ENCODE measurements at regions not wholly inside any gene's neighbourhood (a gene's known extent, or its start where the extent isn't known, plus 50 kb on each side); places are given as distances from the start of the nearest gene placed in this dataset.
A peak's percentile ranks its signal among the peaks of the same experiment; 100 is the strongest.
"Not testable (repeated sequence)": the region's sequence is repeated elsewhere in the genome, so short reads cannot be mapped to it uniquely, and the experiment has no call there.

- no peak for DNase-seq (ENCODE audit: low read depth, low spot score)
Measured at GRCh38 chr7:115356999-115357702, 435.3 kb downstream of the MDFIC start.

DNA sequence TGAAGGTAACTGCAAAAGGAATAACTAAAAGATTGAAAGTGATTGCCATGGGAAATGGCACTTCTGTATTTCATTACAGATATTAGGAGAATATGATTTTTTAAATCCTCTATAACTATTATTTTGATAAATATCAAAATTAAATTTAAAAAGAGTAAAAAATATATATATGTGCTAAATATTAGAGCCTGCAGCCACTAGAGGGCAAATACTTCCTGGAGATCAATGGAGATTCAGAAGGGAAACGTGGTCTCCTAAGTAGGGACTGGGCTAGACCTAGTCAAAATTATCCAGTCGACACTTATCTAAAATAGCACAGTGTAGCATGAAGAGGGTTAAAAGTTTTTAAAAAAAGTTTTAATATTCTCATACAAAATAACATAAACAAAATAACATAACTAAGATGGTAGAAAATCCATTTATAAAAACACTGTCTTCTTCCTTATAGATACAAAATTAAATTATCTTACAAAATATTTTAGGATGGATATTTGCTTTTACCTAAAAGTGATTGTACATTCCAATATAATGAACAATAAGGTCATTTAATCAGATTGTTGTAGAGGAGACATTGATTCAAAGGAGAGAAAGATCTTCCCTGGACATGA is 434.3 kb downstream of the MDFIC start:
- no peak for DNase-seq (ENCODE audit: low read depth, low spot score)

- no peak for DNase-seq (ENCODE audit: low read depth, low spot score)
Measured at GRCh38 chr7:115354925-115355324, 433.0 kb downstream of the MDFIC start.

DNA sequence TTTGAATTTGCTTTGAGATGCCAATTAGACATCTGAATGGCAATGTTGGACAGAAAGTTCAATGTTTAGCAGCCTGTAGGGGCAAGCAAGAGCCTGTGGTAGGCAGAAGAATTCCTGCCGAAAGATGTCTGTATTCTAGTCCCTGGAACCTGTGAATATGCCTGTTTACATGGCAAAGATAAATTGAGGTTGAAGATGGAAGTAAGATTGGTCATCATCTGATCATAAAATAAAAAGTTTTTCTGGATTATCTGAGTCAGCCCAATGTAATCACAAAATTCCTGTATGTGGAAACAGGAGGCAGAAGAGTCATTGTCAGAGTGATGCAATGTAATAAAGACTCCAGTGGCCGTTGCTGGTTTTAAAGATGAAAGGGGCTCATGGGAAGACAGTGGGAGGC is 430.5 kb downstream of the MDFIC start:
- DNase-seq (ENCODE audit: low read depth, low spot score) = no peak

- no peak for DNase-seq (ENCODE audit: low read depth, low spot score)
Measured at GRCh38 chr7:115350764-115351163, 428.9 kb downstream of the MDFIC start.

GRCh38 chr7:115349635-115350034 is 427.7 kb downstream of the MDFIC start:
- no peak for DNase-seq (ENCODE audit: low read depth, low spot score)

DNA sequence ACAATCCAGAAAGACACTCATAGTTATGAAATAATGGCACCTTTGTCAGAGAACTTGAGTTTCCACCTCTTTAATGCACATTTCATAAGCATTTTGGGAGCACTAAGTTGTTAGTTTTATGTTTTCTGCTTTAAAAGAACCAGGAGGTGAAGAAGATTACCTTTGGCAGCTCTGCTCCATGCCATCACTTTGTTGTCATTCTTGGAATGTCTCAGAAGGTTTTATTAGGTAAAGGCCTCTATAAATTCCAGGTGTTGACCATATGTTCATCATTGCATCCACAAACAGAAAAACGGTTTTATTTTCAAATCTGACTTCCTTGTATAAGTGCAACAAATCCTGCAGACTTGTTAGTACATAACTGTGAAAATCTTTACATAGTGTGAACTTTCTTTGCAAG is 424.8 kb downstream of the MDFIC start:
- no peak for DNase-seq (ENCODE audit: low read depth, low spot score)

DNA sequence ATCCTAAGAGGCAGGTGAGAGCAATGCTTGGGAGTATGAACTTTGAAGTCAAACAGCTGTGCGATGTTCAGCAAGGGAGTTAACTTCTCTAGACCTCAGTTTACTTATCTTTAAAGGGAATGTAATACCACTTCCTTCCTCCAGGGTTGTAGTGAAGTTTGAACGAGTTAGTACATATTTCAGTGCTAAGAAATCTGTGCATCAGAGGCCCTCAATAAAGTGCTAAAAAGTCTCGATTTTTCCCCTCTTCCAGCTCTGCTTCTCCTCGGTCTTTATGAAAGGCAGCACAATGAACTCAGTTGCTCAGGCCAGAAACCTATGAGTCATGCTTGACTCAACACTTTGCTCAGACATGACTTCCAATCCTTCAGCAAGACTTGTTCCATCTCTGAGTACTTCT is 418.9 kb downstream of the MDFIC start:
- DNase-seq (ENCODE audit: low read depth, low spot score) = no peak

- DNase-seq (ENCODE audit: low read depth, low spot score) = no peak
Measured at GRCh38 chr7:115338016-115338415, 416.1 kb downstream of the MDFIC start.

DNA sequence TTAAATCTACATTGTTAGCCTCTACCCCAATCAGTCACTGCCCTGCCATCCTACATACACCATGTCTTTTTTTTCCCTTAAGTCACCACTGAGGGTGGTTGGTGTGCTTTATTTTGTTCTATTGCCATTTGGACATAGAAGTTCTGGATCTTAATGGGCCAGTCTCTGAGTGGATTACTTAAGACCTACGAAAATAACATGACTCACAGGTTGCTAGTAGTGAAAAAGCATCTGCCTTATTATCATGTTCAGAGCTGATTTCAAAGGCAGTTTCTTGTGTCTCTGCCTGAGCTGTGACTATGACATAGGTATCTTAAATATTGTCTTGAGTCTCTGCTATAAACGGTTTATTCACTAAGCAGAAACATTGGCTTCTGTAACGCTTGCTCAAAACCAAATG is 410.8 kb downstream of the MDFIC start:
- DNase-seq (ENCODE audit: low read depth, low spot score) = no peak

GRCh38 chr7:115329006-115329405 is 407.1 kb downstream of the MDFIC start:
- no peak for DNase-seq (ENCODE audit: low read depth, low spot score)

- no peak for DNase-seq (ENCODE audit: low read depth, low spot score)
Measured at GRCh38 chr7:115328018-115328417, 406.1 kb downstream of the MDFIC start.

DNA sequence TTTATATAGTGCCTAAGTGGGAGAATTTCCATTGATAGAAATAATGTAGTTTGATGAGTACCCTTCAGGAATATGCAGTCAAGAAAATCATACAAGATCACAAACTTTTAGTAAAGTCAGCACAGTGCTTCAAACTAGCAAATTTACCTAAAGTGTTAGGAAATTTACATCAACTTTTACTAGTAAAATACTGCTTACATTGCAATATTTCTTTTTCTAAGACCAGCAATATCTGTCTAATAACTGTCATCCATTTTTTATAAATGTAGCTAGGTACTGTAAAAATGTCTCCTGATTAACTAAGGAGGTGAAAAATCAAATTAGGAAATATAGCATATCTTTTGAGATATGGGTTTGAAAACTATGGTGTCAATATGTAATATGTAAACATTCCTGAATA is 405.4 kb downstream of the MDFIC start:
- no peak for DNase-seq (ENCODE audit: low read depth, low spot score)

GRCh38 chr7:115319541-115319940 is 397.6 kb downstream of the MDFIC start:
- DNase-seq (ENCODE audit: low read depth, low spot score) = no peak

GRCh38 chr7:115310316-115310715 is 388.4 kb downstream of the MDFIC start:
- DNase-seq (ENCODE audit: low read depth, low spot score) = not testable (repeated sequence)

DNA sequence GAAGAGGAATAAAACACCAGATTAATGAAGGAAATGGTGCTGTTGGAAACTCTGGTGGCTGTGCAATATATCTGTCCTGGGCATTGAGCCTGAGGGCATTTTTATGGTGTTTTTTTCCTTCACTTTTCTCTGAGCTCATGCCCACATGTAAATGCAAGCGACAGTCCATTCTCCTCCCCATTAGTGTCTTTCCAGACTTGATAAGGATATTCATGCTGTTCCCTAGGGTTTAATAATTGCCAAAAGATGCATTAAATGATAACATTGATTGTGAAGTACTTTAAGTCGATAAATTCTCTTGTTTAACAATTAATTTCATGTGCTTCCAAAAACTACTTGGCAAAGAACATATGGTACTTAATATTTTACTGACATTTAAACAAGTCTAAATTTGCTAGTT is 384.7 kb downstream of the MDFIC start:
- no peak for DNase-seq (ENCODE audit: low read depth, low spot score)

- no peak for DNase-seq (ENCODE audit: low read depth, low spot score)
Measured at GRCh38 chr7:115300231-115300870, 378.5 kb downstream of the MDFIC start.

DNA sequence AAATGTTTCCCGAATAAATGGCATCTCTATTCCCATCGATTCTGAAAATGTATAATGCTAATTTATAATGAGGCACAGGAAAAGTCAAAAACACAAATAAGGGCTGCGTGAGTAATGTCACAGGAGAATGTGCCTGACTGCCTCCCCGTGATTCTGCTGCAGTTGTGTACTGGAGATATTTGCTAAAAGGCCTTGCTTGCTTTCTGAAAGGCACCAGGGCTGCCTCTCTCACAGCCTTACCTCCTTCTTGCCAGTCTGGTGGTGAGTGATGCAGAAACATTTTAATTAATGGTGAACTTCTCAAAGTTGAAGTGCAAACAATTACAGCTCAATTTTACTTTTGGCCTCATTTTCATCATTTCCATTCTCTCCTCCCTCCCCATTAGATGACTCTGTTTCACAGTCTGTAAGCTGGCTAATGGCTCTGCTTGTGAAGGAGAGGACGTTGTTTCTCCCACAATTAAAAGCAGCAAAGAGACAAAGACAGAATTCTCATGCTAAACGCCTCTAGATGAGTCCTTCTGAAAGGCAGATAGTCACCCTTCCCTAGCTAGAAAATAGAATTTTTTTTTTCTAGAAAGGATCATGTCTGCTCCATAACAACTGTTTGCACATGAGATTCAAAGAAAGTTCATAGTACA is 377.6 kb downstream of the MDFIC start:
- peak; percentile 28 for DNase-seq (ENCODE audit: low read depth, low spot score)

DNA sequence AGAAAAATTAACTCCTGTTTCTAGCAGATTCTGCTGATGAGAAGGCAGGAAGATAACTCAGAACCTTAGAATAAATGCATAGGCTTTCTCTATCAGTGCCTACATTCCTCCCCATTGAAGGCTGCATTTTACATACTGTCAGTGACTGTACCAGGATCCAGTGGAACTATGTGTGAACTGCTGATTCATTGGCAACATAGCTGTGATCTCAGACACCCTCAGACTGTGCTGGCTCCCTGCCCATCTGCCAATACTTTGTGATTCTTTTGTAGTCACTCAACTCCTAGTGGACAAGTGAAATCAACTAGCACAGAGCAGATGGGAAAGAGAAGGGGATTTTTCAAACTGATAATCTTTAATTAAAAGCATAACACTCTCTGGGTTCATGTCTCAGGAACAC is 375.8 kb downstream of the MDFIC start:
- DNase-seq (ENCODE audit: low read depth, low spot score) = no peak

GRCh38 chr7:115293628-115294240 is 371.8 kb downstream of the MDFIC start:
- DNase-seq (ENCODE audit: low read depth, low spot score) = no peak

DNA sequence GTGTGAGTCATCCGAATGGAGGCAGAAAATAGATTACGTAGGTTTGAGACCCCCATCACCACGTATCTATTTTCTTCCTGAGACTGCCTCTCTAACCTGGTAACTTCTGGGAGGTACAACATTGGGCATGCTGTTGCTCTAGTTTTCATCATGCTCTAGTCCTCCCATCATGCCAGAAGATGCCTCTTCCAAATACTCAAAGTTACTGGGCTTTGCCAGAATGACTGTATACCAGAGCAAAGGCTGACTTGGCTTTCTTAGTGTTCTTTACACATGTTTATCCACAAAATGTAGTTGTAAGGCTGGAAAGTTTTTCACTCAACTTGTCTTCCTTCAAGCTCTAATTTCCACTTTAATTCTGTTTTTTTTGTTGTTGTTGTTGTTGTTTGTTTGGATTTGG is 370.5 kb downstream of the MDFIC start:
- DNase-seq (ENCODE audit: low read depth, low spot score) = no peak

- DNase-seq (ENCODE audit: low read depth, low spot score) = no peak
Measured at GRCh38 chr7:115289971-115290370, 368.1 kb downstream of the MDFIC start.
